Mucosa of descending colon (tissue), 3 donors: ENCODE measurements at regions not wholly inside any gene's neighbourhood (a gene's known extent, or its start where the extent isn't known, plus 50 kb on each side); places are given as distances from the start of the nearest gene placed in this dataset.

ENCODE experiments used
- ATAC-seq: fragments of 200-7000 bp; cut with Tn5 transposase; one replicate; pipeline ENCODE4 v1.9.1; 2020; ENCODE audit warnings: mild to moderate bottlenecking, moderate library complexity
- DNase-seq, 3 donors: peaks; one replicate each; pipeline ENCODE4 v3.0.0-alpha.2; 2020
- H3K36me3 ChIP-seq: fragments of 200-600 bp; one replicate; pipeline ENCODE4 v1.8.0; 2021; ENCODE audit warnings: low read depth, mild to moderate bottlenecking
- H3K4me1 ChIP-seq: fragments of 200-600 bp; one replicate; pipeline ENCODE4 v1.8.0; 2021; ENCODE audit warnings: low read depth, mild to moderate bottlenecking
- H3K4me3 ChIP-seq: fragments of 200-600 bp; one replicate; pipeline ENCODE4 v1.8.0; 2021; ENCODE audit warnings: mild to moderate bottlenecking
- H3K9me3 ChIP-seq: fragments of 200-600 bp; one replicate; pipeline ENCODE4 v1.8.0; 2021; ENCODE audit warnings: mild to moderate bottlenecking
- intact Hi-C, 2 donors: fragments of 100-400 bp; cut with DNase I in 1 of 2; cut with micrococcal nuclease in 1 of 2; formaldehyde crosslinking; loops; one replicate each; pipeline versions ENCODE4 v1.11.0 to v1.11.1; 2022; cut with DNase I, micrococcal nuclease
- TF ChIP-seq, protein P1 (sequence below): fragments of 200-600 bp; IDR thresholded peaks from one replicate; pipeline ENCODE4 v1.8.0; 2022; ENCODE audit warnings: antibody characterized with exemption, mild to moderate bottlenecking
- donor health status: DM: no; HTN: no; CAD: no; lungs with moderate emphysema.
- donor health status: DM: no; HTN: no; CAD: no.
- donor health status: DM: no; HTN: yes; CAD: no.

DNA sequence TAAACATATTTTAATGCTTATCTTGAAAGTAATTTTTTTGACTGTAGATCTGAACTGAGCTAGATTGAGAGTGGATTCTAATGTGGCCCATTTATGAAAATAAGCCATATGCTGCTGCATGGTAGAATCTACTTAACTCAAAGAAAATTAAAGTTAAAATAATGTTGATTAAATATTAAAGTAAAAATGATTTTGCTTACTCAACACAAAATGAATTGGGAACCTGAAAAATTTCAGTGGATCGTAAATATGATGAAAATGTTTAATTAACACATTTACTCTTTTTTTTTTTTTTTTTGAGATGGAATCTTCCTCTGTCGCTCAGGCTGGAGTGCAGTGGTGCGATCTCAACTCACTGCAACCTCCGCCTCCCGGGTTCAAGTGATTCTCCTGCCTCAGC lies 144.5 kb upstream of the HMGN3 start:
- DNase-seq (no peak), ATAC-seq (no peak)
- intact Hi-C loops = no loop called here
- H3K4me3 ChIP-seq = no peak overlapping the region
- no peaks in the 10 kb centered on the region for H3K4me1 ChIP-seq
- no peaks in the 10 kb centered on the region for H3K36me3 ChIP-seq
- H3K9me3 ChIP-seq = no peaks in the 10 kb centered on the region
- TF ChIP-seq, protein P1, sequence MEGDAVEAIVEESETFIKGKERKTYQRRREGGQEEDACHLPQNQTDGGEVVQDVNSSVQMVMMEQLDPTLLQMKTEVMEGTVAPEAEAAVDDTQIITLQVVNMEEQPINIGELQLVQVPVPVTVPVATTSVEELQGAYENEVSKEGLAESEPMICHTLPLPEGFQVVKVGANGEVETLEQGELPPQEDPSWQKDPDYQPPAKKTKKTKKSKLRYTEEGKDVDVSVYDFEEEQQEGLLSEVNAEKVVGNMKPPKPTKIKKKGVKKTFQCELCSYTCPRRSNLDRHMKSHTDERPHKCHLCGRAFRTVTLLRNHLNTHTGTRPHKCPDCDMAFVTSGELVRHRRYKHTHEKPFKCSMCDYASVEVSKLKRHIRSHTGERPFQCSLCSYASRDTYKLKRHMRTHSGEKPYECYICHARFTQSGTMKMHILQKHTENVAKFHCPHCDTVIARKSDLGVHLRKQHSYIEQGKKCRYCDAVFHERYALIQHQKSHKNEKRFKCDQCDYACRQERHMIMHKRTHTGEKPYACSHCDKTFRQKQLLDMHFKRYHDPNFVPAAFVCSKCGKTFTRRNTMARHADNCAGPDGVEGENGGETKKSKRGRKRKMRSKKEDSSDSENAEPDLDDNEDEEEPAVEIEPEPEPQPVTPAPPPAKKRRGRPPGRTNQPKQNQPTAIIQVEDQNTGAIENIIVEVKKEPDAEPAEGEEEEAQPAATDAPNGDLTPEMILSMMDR = no peak

DNA sequence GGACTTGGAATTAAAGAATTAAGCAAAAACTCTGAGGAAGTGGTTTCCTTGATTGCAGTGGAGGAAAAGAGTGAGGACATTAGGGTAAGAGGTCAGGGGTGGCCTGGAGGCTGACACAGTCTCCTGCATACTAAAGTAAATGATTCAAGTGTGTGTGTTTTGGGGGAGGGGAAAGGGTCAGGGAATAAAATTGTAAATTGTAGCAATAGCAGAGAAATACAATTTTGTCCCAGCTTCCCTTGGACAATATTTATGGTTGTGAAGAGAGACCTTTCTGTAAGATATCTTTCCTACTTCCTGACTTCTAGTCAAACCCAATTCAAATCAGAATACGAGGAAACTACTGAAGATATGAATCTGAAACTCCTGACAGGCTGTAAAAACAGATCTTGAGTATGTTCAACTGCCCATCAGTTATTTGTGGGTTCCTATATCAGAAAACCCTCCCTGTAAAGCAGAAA lies 143.4 kb upstream of the HMGN3 start:
- no peak overlapping the region for H3K4me3 ChIP-seq
- DNase-seq (no peak), ATAC-seq (no peak)
- TF ChIP-seq, protein P1 = no peak
- intact Hi-C loops = no loop called here
- no peaks in the 10 kb centered on the region for H3K4me1 ChIP-seq
- no peaks in the 10 kb centered on the region for H3K36me3 ChIP-seq
- no peaks in the 10 kb centered on the region for H3K9me3 ChIP-seq

DNA sequence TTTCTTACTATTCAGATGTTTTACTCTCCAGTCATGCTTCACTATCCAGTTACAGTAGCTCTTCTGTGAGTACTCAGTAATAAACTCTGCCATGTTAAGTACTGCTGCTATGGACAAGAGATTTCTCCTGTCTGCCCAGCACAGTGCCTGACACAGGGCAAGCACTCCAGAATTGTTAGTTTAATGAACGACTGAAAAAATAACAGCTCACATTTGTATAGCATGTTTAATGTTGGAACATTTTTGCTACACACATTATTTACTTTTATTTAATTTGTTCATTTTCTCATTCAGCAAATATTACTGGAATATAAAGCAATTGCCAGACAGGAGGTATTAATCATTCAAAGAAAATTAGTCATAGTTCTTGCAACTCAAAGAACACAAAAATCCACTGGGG lies 142.6 kb upstream of the HMGN3 start:
- Histone ChIP-seq H3K9me3 (no peaks in the 10 kb centered on the region), H3K4me1 (no peaks in the 10 kb centered on the region), H3K4me3 (no peak overlapping the region), H3K36me3 (no peaks in the 10 kb centered on the region)
- DNase-seq (no peak), ATAC-seq (no peak)
- intact Hi-C loops = no loop called here
- TF ChIP-seq, protein P1 = no peak

DNA sequence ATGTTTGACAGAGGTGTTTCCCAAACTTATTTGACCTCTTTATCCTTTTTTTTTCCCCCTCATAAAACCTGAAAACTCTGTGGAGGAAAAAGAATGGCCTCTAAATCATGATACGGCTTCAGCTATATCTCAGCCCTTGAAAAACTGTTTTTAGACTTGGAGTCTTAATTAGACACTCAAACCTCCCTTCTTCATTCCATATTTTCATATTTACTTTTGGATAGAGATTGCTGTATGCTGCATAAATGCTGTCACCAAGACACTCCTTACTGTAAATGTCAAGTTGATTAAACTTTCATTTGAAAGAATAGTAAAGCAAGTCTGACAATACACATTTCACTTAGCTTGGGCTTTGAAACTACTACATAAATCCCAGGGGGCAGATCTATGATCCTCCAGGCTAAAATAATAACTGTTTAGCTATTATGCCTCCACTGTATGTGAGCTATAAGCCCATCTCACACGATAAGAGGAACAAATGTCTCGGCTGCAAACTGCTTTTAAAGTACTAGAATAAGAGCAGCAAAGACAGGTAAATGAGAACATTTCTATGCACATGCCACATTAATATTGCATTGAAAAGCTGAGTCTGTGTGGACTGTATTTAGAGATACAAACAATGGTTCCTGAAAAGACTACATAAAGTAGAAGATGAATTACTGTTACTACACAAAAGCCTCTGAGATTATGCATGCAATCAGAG lies 141.3 kb upstream of the HMGN3 start:
- intact Hi-C loops = no loop called here
- Histone ChIP-seq H3K36me3 (no peaks in the 10 kb centered on the region), H3K4me1 (no peaks in the 10 kb centered on the region), H3K4me3 (no peak overlapping the region), H3K9me3 (no peaks in the 10 kb centered on the region)
- DNase-seq (no peak), ATAC-seq (no peak)
- TF ChIP-seq, protein P1 = no peak

DNA sequence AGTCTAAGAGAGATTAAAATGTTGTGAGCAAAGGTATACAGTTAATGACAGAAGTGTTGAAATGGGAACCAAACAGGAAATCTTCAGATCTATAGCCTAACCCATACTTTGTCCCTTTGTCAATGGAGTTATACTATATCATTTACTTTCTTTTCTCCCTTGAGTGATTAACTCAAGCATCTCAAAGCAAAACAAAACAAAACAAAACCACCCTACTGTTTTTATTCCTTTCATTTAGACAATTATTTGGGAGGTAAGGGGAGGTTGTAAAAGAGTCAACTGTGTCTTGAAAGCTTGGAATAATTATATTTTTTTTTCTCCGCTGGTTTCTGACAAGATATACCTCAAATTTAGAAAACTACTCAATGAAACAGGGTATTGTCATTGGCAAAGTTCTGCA lies 139.8 kb upstream of the HMGN3 start:
- TF ChIP-seq, protein P1 = no peak
- H3K4me1 ChIP-seq = no peaks in the 10 kb centered on the region
- ATAC-seq (no peak), DNase-seq (no peak)
- intact Hi-C loops = no loop called here
- no peaks in the 10 kb centered on the region for H3K36me3 ChIP-seq
- no peak overlapping the region for H3K4me3 ChIP-seq
- H3K9me3 ChIP-seq = no peaks in the 10 kb centered on the region

DNA sequence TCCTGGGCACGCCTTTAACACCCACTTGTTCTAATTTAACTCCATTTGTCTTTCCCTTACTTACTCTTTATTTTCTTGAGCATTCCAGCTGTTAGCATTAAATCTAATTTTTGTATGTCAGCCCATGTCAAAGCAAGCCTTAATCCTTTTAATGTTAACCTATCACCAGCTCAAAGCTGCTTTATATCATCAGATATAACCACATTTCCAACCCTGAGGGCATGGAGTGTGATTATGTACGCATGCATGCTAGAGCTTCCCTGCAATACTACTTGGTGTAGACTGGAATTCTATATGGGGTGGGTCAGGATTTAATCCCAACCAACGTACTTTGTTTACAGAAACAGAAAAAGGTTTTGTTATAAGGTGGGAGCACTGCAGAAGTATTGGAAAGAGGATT lies 139.4 kb upstream of the HMGN3 start:
- Histone ChIP-seq H3K4me1 (no peaks in the 10 kb centered on the region), H3K36me3 (no peaks in the 10 kb centered on the region), H3K9me3 (no peaks in the 10 kb centered on the region), H3K4me3 (no peak overlapping the region)
- intact Hi-C loops = no loop called here
- TF ChIP-seq, protein P1 = no peak
- ATAC-seq (no peak), DNase-seq (no peak)
